HG03135 (cell line): ENCODE measurements at regions not wholly inside any gene's neighbourhood (a gene's known extent, or its start where the extent isn't known, plus 50 kb on each side); places are given as distances from the start of the nearest gene placed in this dataset.

ENCODE experiments used
- ATAC-seq: cut with Tn5 transposase; IDR thresholded peaks from one replicate; pipeline ENCODE4 v1.9.1; 2021; ENCODE audit warnings: mild to moderate bottlenecking, moderate library complexity; ENCODE audit not compliant: unreplicated experiment

- no peak for ATAC-seq
These were observed 186.6 kb upstream of the ZFHX3 start for GRCh38 chr16:73234496-73234895.

GRCh38 chr16:73233846-73234424, 186.0 kb upstream of the ZFHX3 start:
- no peak for ATAC-seq

- no peak for ATAC-seq
These were observed 185.4 kb upstream of the ZFHX3 start for GRCh38 chr16:73233329-73233765.

- ATAC-seq, result no peak
These were observed 184.8 kb upstream of the ZFHX3 start for GRCh38 chr16:73232555-73233328.

- no peak for ATAC-seq
These were observed 184.1 kb upstream of the ZFHX3 start for GRCh38 chr16:73231944-73232554.

GRCh38 chr16:73231379-73231778, 183.5 kb upstream of the ZFHX3 start:
- ATAC-seq, result no peak

GRCh38 chr16:73230651-73231050, 182.7 kb upstream of the ZFHX3 start:
- ATAC-seq, result no peak

- no peak for ATAC-seq
These were observed 180.7 kb upstream of the ZFHX3 start for GRCh38 chr16:73228649-73229048.

- ATAC-seq, result no peak
These were observed 178.7 kb upstream of the ZFHX3 start for GRCh38 chr16:73226675-73227074.

- no peak for ATAC-seq
These were observed 178.1 kb upstream of the ZFHX3 start for GRCh38 chr16:73225983-73226382.

- ATAC-seq, result no peak
These were observed 172.9 kb upstream of the ZFHX3 start for GRCh38 chr16:73220836-73221235.

GRCh38 chr16:73219176-73219575, 171.2 kb upstream of the ZFHX3 start:
- ATAC-seq, result no peak

- no peak for ATAC-seq
These were observed 169.7 kb upstream of the ZFHX3 start for GRCh38 chr16:73217654-73218053.

GRCh38 chr16:73216932-73217331, 169.0 kb upstream of the ZFHX3 start:
- ATAC-seq, result no peak

- ATAC-seq, result no peak
These were observed 167.9 kb upstream of the ZFHX3 start for GRCh38 chr16:73215678-73216377.

- no peak for ATAC-seq
These were observed 167.1 kb upstream of the ZFHX3 start for GRCh38 chr16:73214825-73215677.

- ATAC-seq, result no peak
These were observed 166.0 kb upstream of the ZFHX3 start for GRCh38 chr16:73213732-73214455.

GRCh38 chr16:73212431-73212830, 164.5 kb upstream of the ZFHX3 start:
- ATAC-seq, result no peak

- ATAC-seq, result no peak
These were observed 162.8 kb upstream of the ZFHX3 start for GRCh38 chr16:73210686-73211085.

- no peak for ATAC-seq
These were observed 162.2 kb upstream of the ZFHX3 start for GRCh38 chr16:73210084-73210483.
